Stomach smooth muscle (tissue), 2 donors: ENCODE measurements at regions not wholly inside any gene's neighbourhood (a gene's known extent, or its start where the extent isn't known, plus 50 kb on each side); places are given as distances from the start of the nearest gene placed in this dataset.

Experiments used
- H3K27ac ChIP-seq: one replicate; pipeline ENCODE4 v1.7.0; 2013; ENCODE audit warnings: mild to moderate bottlenecking, low read length, inconsistent platforms
- H3K27me3 ChIP-seq, 2 donors: one replicate each; pipeline ENCODE4 v1.7.0; 2013; ENCODE audit warnings: low read length in 2 of 2; ENCODE audit not compliant: insufficient read depth in 2 of 2, control insufficient read depth in 1 of 2
- H3K36me3 ChIP-seq, 2 donors: one replicate each; pipeline ENCODE4 v1.7.0; 2013; ENCODE audit warnings: low read length in 2 of 2; ENCODE audit not compliant: control insufficient read depth in 2 of 2, insufficient read depth in 2 of 2
- H3K4me1 ChIP-seq: one replicate; pipeline ENCODE4 v1.7.0; 2013; ENCODE audit warnings: low read length; ENCODE audit not compliant: control insufficient read depth, insufficient read depth
- H3K4me3 ChIP-seq, 2 donors: one replicate each; pipeline ENCODE4 v1.7.0; 2013; ENCODE audit warnings: low read length in 2 of 2
- H3K9ac ChIP-seq, 2 donors: one replicate each; pipeline ENCODE4 v1.7.0; 2013; ENCODE audit warnings: low read length in 2 of 2, mild to moderate bottlenecking in 1 of 2
- H3K9me3 ChIP-seq, 2 donors: one replicate each; pipeline ENCODE4 v1.7.0; 2013; ENCODE audit warnings: low read length in 2 of 2; ENCODE audit not compliant: control insufficient read depth in 2 of 2
- donor health status: healthy.
- donor health status: Pancreatic carcinoma.

GRCh38 chr20:18957328-18957727, 143.7 kb downstream of the SCP2D1 start:
- H3K4me1 ChIP-seq = no peaks in the 10 kb centered on the region
- H3K9ac ChIP-seq = no peak overlapping the region
- no peaks in the 10 kb centered on the region for H3K36me3 ChIP-seq
- H3K27me3 ChIP-seq = no peaks in the 10 kb centered on the region
- H3K4me3 ChIP-seq = no peak overlapping the region
- no peak overlapping the region for H3K27ac ChIP-seq
- peaks cover 0 to 5% of the 10 kb centered on the region in 2 donors for H3K9me3 ChIP-seq

- Histone ChIP-seq H3K9me3 (no peaks in the 10 kb centered on the region), H3K27me3 (no peaks in the 10 kb centered on the region), H3K4me1 (peaks cover 4% of the 10 kb centered on the region), H3K9ac (no peak overlapping the region), H3K4me3 (no peak overlapping the region), H3K27ac (no peak overlapping the region), H3K36me3 (no peaks in the 10 kb centered on the region)
Observed at GRCh38 chr20:18971121-18971520, 157.5 kb downstream of the SCP2D1 start.

GRCh38 chr20:18971574-18971973, 158.0 kb downstream of the SCP2D1 start:
- Histone ChIP-seq H3K36me3 (no peaks in the 10 kb centered on the region), H3K9me3 (no peaks in the 10 kb centered on the region), H3K27ac (no peak overlapping the region), H3K27me3 (no peaks in the 10 kb centered on the region), H3K4me1 (peaks cover 4% of the 10 kb centered on the region), H3K9ac (no peak overlapping the region), H3K4me3 (no peak overlapping the region)

- Histone ChIP-seq H3K9ac (no peak overlapping the region), H3K9me3 (no peaks in the 10 kb centered on the region), H3K27me3 (no peaks in the 10 kb centered on the region), H3K4me3 (no peak overlapping the region), H3K36me3 (no peaks in the 10 kb centered on the region), H3K27ac (no peak overlapping the region), H3K4me1 (peaks cover 4% of the 10 kb centered on the region)
Observed at GRCh38 chr20:18972251-18972876, 158.8 kb downstream of the SCP2D1 start.

- Histone ChIP-seq H3K9me3 (peaks cover 0 to 2% of the 10 kb centered on the region in 2 donors), H3K27ac (no peak overlapping the region), H3K9ac (no peak overlapping the region), H3K27me3 (no peaks in the 10 kb centered on the region), H3K36me3 (no peaks in the 10 kb centered on the region), H3K4me1 (peaks cover 4% of the 10 kb centered on the region), H3K4me3 (no peak overlapping the region)
Observed at GRCh38 chr20:18973529-18974173, 160.1 kb downstream of the SCP2D1 start.

GRCh38 chr20:18974660-18975059, 161.1 kb downstream of the SCP2D1 start:
- Histone ChIP-seq H3K4me3 (no peak overlapping the region), H3K9me3 (peaks cover 0 to 2% of the 10 kb centered on the region in 2 donors), H3K27me3 (no peaks in the 10 kb centered on the region), H3K36me3 (no peaks in the 10 kb centered on the region), H3K4me1 (peaks cover 4% of the 10 kb centered on the region), H3K9ac (no peak overlapping the region), H3K27ac (no peak overlapping the region)

- H3K9me3 ChIP-seq = peaks cover 0 to 2% of the 10 kb centered on the region in 2 donors
- peaks cover 1% of the 10 kb centered on the region for H3K4me1 ChIP-seq
- no peak overlapping the region for H3K4me3 ChIP-seq
- no peaks in the 10 kb centered on the region for H3K27me3 ChIP-seq
- no peak overlapping the region for H3K27ac ChIP-seq
- H3K9ac ChIP-seq = no peak overlapping the region
- H3K36me3 ChIP-seq = no peaks in the 10 kb centered on the region
Observed at GRCh38 chr20:18977441-18977840, 163.9 kb downstream of the SCP2D1 start.

- H3K9me3 ChIP-seq = peaks cover 0 to 2% of the 10 kb centered on the region in 2 donors
- H3K9ac ChIP-seq = no peak overlapping the region
- H3K27me3 ChIP-seq = no peaks in the 10 kb centered on the region
- H3K4me1 ChIP-seq = no peaks in the 10 kb centered on the region
- H3K4me3 ChIP-seq = no peak overlapping the region
- H3K27ac ChIP-seq = no peak overlapping the region
- no peaks in the 10 kb centered on the region for H3K36me3 ChIP-seq
Observed at GRCh38 chr20:18978311-18978710, 164.7 kb downstream of the SCP2D1 start.

- Histone ChIP-seq H3K36me3 (no peaks in the 10 kb centered on the region), H3K4me3 (no peak overlapping the region), H3K4me1 (no peaks in the 10 kb centered on the region), H3K27me3 (no peaks in the 10 kb centered on the region), H3K9ac (no peak overlapping the region), H3K9me3 (peaks cover 0 to 2% of the 10 kb centered on the region in 2 donors), H3K27ac (no peak overlapping the region)
Observed at GRCh38 chr20:18979132-18979531, 165.5 kb downstream of the SCP2D1 start.

GRCh38 chr20:18981962-18982539, 168.5 kb downstream of the SCP2D1 start:
- no peaks in the 10 kb centered on the region for H3K27me3 ChIP-seq
- no peak overlapping the region for H3K9ac ChIP-seq
- H3K36me3 ChIP-seq = no peaks in the 10 kb centered on the region
- H3K4me3 ChIP-seq = no peak overlapping the region
- no peak overlapping the region for H3K27ac ChIP-seq
- peaks cover 0 to 2% of the 10 kb centered on the region in 2 donors for H3K9me3 ChIP-seq
- peaks cover 14% of the 10 kb centered on the region for H3K4me1 ChIP-seq

- H3K4me1 ChIP-seq = peaks cover 14% of the 10 kb centered on the region
- H3K4me3 ChIP-seq = no peak overlapping the region
- H3K9me3 ChIP-seq = no peaks in the 10 kb centered on the region
- no peaks in the 10 kb centered on the region for H3K36me3 ChIP-seq
- no peaks in the 10 kb centered on the region for H3K27me3 ChIP-seq
- H3K9ac ChIP-seq = no peak overlapping the region
- H3K27ac ChIP-seq = no peak overlapping the region
Observed at GRCh38 chr20:18983796-18984195, 170.2 kb downstream of the SCP2D1 start.
